Heart left ventricle (tissue), 13 donors: ENCODE measurements at regions not wholly inside any gene's neighbourhood (a gene's known extent, or its start where the extent isn't known, plus 50 kb on each side); places are given as distances from the start of the nearest gene placed in this dataset.

Experiments used
- POLR2A ChIP-seq, 2 donors: fragments of 450-650 bp; IDR thresholded peaks; one replicate each; pipeline ENCODE4 v1.6.1; 2017; ENCODE audit warnings: antibody characterized with exemption in 2 of 2, mild to moderate bottlenecking in 2 of 2, moderate library complexity in 2 of 2
- TF ChIP-seq, protein P1 (sequence below), 12 donors: fragments of 200-600 bp; sonication (generic) in 4 of 12; IDR thresholded peaks; one replicate each; pipeline versions ENCODE4 v1.5.0 to v1.8.0; 2018 to 2022; ENCODE audit warnings: antibody characterized with exemption in 12 of 12, mild to moderate bottlenecking in 5 of 12
- donor health status: ischemic (EF 13 %, LVEDD 7.1; RV severe dilation, severe dysfunction).
- donor health status: DM: no; HTN: yes; CAD: no.
- donor health status: DM: no; HTN: no; CAD: no.
- donor health status: ischemic (EF 25% LVEDD 6.9; RV normal size, moderate dysfunction).
- donor health status: ischemic (EF 25% LVEDD 5.7; RV mildly dilated, moderate dysfunction).
- donor health status: ischemic (EF 35%, LVEDD 5.7; RV mildly dilated, moderate dysfunction).
- donor health status: nonischemic (EF 11% LVEDD 7.7; RV severe dilation, severe dysfunction).
- donor health status: DM: yes; HTN: yes; CAD: no.
- donor health status: PGD.
- donor health status: ischemic (EF 29% LVEDD 5.4; RV normal size, mild dysfunction).
- donor health status: nonischemic (EF 23%, LVEDD 6.1; RV moderate dilation, normal function).

DNA sequence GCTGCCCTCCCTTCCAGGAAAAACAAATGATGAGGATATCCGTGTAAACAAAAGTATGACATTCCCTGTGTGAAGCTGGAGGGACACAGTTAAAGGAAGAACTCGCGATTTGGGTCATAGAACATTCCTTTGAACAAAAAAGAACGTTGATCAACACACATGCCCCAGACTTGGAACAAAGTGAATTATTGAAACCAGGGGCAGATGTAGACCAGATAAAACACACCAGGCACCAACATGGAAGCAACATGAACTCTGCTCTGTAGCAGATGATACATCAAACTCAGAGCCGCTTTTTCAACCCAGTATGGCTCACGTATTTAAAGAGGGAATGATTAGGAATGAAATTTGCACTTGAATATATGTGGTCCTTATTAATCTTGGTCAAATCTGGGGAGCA is 206.5 kb downstream of the TMEM182 start:
- TF ChIP-seq, protein P1, sequence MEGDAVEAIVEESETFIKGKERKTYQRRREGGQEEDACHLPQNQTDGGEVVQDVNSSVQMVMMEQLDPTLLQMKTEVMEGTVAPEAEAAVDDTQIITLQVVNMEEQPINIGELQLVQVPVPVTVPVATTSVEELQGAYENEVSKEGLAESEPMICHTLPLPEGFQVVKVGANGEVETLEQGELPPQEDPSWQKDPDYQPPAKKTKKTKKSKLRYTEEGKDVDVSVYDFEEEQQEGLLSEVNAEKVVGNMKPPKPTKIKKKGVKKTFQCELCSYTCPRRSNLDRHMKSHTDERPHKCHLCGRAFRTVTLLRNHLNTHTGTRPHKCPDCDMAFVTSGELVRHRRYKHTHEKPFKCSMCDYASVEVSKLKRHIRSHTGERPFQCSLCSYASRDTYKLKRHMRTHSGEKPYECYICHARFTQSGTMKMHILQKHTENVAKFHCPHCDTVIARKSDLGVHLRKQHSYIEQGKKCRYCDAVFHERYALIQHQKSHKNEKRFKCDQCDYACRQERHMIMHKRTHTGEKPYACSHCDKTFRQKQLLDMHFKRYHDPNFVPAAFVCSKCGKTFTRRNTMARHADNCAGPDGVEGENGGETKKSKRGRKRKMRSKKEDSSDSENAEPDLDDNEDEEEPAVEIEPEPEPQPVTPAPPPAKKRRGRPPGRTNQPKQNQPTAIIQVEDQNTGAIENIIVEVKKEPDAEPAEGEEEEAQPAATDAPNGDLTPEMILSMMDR (IDR thresholded peaks at IDR 0.05) = no peak
- no peak for TF ChIP-seq POLR2A (IDR thresholded peaks at IDR 0.05)
